ENCODE measurements at regions not wholly inside any gene's neighbourhood (a gene's known extent, or its start where the extent isn't known, plus 50 kb on each side); places are given as distances from the start of the nearest gene placed in this dataset.
"Not testable (repeated sequence)": the region's sequence is repeated elsewhere in the genome, so short reads cannot be mapped to it uniquely, and the experiment has no call there.

DNA sequence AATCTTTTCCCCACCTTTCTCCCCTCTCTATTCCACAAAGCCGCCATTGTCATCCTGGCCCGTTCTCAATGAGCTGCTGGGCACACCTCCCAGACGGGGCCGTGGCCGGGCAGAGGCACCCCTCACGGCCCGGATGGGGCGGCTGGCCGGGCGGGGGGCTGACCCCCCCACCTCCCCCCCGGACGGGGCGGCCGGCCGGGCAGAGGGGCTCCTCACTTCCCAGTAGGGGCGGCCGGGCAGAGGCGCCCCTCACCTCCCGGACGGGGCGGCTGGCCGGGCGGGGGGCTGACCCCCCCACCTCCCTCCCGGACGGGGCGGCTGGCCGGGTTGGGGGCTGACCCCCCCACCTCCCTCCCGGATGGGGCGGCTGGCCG lies 85.6 kb downstream of the OR2B2 start:
- not testable (repeated sequence) for DNase-seq (ENCODE audit: low spot score)

DNA sequence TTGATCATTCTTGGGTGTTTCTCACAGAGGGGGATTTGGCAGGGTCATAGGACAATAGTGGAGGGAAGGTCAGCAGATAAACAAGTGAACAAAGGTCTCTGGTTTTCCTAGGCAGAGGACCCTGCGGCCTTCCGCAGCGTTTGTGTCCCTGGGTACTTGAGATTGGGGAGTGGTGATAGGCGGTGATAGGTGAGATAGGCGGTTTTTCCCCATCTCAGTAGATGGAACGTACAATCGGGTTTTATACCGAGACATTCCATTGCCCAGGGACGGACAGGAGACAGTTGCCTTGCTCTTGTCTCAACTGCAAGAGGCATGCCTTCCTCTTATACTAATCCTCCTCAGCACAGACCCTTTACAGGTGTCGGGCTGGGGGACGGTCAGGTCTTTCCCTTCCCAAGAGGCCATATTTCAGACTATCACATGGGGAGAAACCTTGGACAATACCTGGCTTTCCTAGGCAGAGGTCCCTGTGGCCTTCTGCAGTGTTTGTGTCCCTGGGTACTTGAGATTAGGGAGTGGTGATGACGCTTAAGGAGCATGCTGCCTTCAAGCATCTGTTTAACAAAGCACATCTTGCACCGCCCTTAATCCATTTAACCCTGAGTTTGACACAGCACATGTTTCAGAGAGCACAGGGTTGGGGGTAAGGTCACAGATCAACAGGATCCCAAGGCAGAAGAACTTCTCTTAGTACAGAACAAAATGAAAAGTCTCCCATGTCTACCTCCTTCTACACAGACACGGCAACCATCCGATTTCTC lies 86.2 kb downstream of the OR2B2 start:
- not testable (repeated sequence) for DNase-seq (ENCODE audit: low spot score)

DNA sequence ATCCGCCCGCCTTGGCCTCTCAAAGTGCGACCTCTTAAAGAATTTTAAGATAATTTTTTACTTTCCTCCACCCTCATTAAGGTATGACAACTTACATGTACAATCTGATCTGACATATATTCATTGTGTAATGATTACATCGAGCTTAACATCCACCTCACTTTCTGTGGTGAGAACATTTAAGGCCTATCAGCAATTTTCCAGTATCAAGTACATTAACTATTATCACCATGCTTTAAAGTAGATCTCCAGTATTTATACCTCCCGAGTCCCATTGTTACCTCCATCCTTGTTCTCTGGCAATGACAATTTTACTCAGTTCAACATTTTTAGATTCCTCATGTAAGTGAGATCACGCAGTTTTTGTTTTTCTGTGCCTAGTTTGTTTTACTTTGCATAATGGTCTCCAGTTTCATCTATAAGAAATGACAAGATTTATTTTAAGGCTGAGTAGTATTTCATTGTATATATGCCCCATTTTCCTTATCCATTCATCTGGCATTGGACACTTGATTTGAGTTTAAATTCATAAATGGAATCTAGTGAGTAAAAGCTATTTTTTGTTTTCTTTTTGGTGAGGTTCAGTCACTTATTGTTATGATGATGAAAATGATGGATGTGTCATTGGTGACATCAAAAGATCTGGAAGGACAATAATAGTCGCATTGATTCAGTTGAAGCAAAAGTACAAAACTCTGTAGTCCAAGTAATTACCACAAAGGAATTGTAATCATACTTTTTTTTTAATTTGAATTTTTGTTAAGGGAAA lies 87.0 kb downstream of the OR2B2 start:
- DNase-seq (ENCODE audit: low spot score) = no peak

DNA sequence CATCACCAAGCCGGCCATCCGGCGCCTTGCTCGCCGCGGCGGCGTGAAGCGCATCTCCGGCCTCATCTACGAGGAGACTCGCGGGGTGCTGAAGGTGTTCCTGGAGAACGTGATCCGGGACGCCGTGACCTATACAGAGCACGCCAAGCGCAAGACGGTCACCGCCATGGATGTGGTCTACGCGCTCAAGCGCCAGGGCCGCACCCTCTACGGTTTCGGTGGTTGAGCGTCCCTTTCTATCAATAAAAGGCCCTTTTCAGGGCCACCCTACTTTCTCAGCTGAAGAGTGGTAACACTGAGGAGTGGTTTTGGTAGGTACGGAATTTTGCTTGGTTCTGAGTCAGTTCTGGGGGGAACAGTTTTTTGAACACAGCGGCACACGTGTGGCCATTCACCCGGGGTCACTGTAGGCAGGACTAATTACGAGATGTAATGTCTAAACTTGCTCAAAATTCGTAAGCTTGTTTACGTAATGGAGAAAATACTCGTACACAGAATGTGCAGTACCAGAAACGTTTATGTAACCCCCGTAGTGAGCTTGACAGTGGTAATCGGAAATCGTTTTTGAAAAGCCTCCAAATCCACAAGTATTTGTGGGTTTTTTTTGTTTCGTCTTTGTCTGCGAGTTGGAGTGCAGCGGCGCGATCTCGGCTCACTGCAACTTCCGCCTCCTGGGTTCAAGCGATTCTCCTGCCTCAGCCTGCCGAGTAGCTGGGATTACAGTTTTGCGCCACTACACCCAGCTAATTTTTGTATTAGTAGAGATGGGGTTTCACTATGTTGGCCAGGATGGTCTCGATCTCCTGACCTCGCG lies 87.8 kb downstream of the OR2B2 start:
- DNase-seq (ENCODE audit: low spot score) = not testable (repeated sequence)

DNA sequence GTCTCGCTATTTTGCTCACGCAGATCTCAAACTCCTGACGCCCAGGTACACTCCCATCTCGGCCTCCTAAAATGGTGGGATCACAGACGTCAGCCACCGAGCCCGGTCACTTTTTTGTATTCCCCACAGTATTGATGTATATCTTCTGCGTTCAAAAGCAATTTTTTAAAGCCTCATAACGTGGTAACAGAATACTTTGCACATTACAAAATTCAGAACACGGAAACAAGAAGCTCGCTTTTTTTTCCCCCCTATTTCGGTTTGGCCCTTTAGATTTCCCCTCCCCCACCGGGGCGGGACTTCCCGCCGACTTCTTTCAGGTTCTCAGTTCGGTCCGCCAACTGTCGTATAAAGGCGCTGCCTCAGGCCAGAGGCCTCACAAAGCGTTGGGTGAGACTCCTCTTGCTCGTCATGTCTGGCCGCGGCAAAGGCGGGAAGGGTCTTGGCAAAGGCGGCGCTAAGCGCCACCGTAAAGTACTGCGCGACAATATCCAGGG lies 88.4 kb downstream of the OR2B2 start:
- DNase-seq (ENCODE audit: low spot score) = peak; percentile 69

DNA sequence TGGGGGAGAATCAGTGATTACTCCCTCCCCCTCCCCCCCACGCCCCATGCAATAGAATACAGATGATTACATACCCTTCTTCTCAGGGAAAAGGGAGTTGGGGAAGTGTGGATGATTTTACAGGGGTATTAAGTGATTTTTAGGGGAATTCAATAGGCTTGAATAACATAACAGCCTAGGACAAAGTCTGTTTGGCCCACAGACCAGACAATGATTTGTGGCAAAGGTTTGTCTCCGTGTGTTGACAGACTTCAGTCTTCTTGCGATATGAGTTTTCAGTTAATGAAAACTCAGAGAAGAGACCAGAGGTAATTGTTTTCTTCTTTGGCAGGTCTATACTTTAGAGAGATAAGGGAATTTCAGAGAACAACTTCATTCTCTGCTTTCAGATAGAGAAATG lies 95.3 kb downstream of the OR2B2 start:
- no peak for DNase-seq (ENCODE audit: low spot score)

DNA sequence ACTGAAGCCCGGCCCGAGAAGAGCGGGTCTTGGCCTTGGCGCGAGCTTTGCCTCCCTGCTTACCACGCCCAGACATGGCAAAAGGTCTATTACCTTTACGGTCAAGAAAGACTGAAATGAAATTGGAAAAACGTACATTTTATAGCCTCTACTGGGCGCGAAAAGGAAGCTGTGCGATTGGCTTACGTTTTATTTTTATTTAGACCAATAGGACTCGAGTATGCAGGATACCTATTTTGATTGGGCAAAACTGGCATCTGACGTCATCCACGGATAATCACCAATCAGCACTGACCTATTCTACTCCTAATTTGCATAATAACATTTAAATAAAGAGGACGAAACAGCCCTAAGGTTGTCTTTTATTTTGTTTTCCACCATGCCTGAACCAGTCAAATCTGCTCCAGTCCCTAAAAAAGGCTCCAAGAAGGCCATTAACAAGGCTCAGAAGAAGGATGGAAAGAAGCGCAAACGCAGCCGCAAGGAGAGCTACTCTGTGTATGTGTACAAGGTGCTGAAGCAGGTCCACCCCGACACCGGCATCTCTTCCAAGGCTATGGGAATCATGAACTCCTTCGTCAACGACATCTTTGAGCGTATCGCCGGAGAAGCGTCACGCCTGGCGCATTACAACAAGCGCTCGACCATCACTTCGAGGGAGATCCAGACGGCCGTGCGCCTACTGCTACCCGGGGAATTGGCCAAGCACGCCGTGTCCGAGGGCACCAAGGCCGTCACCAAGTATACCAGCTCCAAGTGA lies 97.4 kb downstream of the OR2B2 start:
- peak; percentile 89 for DNase-seq (ENCODE audit: low spot score)

DNA sequence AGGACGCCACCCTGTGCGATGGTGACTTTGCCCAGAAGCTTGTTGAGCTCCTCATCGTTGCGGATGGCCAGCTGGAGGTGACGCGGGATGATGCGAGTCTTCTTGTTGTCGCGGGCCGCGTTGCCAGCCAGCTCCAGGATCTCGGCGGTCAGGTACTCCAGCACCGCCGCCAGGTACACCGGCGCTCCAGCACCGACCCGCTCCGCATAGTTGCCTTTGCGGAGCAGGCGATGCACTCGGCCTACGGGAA lies 97.9 kb downstream of the OR2B2 start:
- not testable (repeated sequence) for DNase-seq (ENCODE audit: low spot score)

DNA sequence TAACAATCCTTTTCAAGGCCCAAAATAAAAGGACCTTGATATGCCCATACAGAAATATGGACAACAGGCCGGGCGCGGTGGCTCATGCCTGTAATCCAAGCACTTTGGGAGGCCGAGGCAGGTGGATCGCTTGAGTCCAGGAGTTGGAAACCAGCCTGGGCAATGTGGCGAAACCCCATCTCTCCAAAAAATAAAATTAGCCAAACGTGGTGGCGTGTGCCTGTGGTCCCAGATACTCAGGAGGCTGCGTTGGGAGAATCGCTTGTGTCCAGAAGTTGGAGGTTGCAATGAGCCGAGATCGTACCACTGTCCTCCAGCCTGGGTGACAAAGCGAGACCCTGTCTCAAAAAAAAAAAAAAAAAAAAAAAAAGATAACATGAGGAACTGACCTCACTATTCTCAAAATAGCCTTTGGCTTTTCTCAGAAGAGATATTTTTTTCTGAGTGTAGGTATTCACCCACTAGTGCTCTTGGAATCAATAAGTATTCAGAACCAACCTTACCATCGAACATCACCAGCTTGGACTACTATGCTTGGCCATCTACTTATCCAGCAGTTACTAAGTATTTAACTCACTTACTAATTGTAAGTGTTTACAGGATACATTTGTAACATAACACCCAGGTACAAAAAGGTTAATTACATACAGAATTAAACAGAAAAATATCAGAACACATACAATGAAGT lies 99.2 kb downstream of the OR2B2 start:
- DNase-seq (ENCODE audit: low spot score) = no peak

DNA sequence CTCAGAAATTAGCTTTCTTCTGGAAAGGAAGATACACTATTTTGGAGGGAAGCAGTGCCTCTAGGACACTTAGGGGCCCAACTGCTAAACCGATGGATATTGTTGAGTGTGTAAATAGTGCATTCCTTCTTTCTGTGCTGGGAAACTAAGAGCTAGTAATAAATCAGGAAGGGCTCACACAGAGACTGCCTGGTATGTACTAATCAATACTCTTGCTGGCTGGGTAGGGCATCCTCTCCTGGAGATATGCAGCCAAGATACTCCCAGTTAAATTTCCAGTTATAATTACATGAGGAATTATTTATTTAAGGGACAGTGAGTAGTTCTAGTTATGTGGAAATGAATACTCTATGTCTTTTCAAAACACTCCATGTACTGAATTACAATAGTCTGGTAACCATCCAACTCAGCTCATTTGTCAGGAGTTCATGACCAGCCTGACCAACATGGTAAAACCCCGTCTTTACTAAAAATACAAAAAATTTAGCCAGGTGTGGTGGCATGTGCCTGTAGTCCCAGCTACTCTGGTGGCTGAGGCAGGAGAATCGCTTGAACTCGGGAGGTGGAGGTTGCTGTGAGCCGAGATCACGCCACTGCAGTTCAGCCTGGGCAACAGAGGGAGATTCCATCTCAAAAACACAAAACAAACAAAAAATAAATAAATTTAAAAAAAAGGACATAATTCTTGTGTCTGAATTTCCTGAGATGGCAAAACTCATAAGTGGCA lies 100.0 kb downstream of the OR2B2 start:
- no peak for DNase-seq (ENCODE audit: low spot score)

DNA sequence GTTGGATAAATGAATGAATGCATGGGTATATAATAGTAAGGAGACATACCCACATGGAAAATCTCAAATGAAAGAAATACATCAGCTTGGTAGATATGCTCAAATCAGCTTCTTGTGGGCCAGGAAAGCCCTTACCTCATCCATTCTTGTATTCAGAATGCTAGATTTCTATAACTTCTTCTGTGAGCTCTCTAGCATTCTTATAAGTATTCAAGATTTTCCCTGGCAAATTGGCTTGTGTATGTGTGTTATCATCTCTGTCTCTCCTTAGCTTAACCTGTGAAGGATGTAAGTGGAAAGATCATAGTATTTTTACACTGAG lies 100.8 kb downstream of the OR2B2 start:
- DNase-seq (ENCODE audit: low spot score) = no peak

DNA sequence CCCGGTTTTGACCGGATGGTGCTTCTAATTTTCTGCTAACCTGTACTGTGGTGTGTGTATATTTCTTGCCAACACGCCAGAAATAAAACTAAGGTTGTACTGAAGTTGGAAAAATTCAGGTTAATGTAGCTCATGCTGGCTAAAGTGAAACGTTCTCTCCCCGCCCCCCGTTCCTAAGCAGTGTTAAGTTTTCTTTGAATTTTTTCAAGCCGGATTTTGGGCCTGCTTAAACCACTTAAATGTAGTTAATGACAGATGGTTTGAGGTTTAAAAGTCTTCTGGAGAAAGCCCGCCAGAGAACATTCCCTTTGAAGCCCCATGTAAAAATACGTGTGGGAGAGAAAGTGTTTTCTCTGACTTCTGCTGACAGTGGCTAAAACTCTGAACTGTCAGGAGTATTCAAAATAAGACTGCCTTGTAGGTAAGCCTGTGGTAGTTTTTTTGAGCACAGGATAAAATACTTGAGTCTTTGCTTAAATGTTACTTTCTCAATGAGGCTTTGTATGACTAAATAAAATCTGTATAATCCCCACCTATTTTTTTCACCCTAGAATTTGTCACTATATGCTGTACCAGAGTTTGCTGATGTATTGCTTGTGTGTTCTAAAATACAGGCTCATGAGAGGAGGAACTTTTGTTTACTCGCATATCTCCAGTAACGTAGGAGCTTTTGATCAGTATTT lies 101.3 kb downstream of the OR2B2 start:
- DNase-seq (ENCODE audit: low spot score) = no peak

DNA sequence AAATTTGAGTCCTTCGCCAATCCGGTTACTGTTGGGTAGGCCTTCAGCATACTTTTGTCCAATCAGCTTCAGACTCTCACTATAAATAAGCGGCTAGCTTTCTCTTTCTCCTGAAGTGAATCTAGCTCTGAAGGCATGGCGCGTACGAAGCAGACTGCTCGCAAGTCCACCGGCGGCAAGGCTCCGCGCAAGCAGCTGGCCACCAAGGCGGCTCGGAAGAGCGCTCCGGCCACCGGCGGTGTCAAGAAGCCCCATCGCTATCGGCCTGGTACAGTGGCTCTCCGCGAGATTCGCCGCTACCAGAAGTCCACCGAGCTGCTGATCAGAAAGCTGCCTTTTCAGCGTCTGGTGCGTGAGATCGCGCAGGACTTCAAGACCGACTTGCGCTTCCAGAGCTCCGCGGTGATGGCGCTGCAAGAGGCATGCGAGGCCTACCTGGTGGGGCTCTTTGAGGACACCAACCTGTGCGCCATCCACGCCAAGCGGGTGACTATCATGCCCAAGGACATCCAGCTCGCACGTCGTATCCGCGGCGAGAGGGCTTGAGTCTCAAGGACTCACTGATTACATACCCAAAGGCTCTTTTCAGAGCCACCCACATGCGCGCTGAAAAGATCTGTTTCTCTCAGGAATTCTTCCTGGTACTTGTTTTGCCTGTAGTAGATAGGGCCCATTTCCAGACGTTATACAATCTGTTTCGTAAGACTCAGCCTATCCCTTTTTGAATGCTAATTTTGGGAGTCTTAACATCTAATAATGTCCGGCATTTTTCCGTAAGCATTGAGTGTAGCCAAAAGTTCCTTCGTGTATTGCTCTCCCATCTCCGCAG lies 102.0 kb downstream of the OR2B2 start:
- peak; percentile 76 for DNase-seq (ENCODE audit: low spot score)

DNA sequence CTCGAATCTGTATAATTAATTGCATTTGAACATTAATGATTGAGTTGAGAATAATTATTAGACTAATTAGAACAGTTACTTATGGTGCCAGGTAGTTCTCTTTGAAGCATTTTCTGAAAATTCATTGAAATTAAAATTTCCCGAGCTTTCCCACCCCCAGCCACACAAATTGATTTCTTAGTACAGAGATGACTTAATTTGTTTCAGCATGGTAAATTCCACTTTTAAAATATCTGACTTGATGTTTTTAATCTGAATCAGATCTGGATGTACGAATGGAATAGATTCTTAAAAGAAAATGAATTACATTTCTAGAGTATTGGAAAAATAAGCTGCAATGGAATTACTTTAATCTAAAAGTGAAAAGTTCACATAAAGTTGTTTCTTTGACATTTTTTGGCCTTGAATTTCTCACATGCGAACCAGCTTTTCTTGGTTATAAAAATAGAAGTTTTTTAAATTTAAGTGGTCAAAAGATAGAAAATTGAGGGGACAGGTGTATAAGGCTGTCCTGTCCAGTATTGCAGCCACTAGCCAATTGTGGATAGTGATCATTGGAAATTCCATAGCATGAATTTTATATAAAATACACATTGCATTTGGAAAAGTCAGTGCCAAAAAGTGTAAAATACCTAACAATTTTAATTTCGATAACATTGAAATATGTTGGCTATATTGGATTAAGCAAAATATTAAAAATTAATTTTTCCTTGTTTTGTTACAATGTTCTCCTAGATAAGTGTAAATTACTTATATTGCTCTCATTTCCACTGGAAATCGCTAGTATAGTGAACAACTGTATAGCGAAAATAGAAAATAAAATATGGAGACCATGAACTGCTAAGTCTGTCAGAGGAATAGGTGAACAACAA lies 102.9 kb downstream of the OR2B2 start:
- no peak for DNase-seq (ENCODE audit: low spot score)

DNA sequence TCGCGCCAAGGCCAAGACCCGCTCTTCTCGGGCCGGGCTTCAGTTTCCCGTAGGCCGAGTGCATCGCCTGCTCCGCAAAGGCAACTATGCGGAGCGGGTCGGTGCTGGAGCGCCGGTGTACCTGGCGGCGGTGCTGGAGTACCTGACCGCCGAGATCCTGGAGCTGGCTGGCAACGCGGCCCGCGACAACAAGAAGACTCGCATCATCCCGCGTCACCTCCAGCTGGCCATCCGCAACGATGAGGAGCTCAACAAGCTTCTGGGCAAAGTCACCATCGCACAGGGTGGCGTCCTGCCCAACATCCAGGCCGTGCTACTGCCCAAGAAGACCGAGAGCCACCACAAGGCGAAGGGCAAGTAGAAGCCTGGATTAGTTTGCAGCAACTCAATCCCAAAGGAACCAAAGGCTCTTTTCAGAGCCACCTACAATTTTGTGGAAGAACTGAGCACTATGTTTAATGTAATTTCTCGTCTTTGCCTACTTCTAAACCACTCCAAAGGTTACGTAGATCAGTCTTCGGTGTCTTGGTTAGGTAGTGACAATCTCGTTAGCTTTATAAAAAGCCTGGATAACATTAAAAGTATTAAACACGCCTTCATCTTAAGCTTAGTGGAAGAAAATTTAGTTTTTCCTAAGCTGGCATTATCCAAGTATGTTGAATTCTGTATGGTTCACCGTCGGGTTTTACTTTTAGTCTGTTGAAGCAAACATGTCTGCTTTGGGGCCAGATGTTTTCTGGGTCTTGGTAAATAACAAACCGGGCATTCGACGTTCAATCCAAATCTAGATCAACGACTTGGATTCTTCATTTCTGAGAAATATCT lies 103.7 kb downstream of the OR2B2 start:
- not testable (repeated sequence) for DNase-seq (ENCODE audit: low spot score)

DNA sequence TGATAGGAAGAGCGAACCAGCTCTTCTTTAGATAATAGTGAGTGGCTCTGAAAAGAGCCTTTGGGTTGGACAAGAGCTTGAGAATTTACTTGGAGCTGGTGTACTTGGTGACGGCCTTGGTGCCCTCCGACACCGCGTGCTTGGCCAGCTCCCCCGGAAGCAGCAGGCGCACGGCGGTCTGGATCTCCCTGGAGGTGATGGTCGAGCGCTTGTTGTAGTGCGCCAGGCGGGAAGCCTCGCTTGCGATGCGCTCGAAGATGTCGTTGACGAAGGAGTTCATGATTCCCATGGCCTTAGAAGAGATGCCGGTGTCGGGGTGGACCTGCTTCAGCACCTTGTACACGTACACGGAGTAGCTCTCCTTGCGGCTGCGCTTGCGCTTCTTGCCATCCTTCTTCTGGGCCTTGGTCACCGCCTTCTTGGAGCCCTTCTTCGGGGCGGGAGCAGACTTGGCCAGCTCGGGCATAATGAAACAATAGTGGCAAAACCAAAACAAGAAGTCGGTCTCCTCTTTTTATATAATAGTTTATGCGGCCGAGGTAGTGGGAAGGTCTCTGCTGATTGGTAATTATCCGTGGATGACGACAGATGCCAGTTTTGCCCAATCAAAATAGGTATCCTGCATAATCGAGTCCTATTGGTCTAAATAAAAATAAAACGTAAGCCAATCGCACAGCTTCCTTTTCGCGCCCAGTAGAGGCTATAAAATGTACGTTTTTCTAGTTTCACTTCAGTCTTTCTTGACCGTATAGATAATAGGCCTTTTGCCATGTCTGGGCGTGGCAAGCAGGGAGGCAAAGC lies 104.6 kb downstream of the OR2B2 start:
- peak; percentile 86 for DNase-seq (ENCODE audit: low spot score)

Measured in ureter (tissue), 1 donor.